ENCODE measurements at regions not wholly inside any gene's neighbourhood (a gene's known extent, or its start where the extent isn't known, plus 50 kb on each side); places are given as distances from the start of the nearest gene placed in this dataset.
"Not testable (repeated sequence)": the region's sequence is repeated elsewhere in the genome, so short reads cannot be mapped to it uniquely, and the experiment has no call there.

DNA sequence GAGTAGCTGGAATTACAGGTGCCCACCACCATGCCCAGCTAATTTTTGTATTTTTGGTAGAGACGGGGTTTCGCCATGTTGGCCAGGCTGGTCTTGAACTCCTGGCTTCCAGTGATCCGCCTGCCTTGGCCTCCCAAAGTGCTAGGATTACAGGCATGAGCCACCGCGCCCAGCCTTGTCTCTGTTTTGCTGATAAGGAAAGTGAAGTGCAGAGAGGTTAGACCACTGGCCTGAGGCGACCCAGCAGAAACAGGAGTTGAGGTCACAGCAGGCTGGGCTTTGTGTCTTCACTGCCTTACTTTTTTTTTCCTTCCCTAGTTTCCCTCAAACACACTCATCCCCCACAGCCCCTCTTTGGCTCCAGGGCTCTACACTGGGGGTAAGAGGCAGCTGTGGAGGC is 93.0 kb upstream of the CIBAR2 start:
- not testable (repeated sequence) for TF ChIP-seq ZNF740 (CRISPR knock-in tag; IDR thresholded peaks at IDR 0.05); MXI1 (IDR thresholded peaks at IDR 0.05; ENCODE audit: borderline replicate concordance, low read depth, low read length); CTCF (CRISPR knock-in tag; IDR thresholded peaks at IDR 0.05); ZFP36L1 (CRISPR knock-in tag; IDR thresholded peaks at IDR 0.05); GRHL1 (CRISPR knock-in tag; conservative IDR thresholded peaks at IDR 0.05); SNAPC5 (CRISPR knock-in tag; IDR thresholded peaks at IDR 0.05; ENCODE audit: borderline replicate concordance); FOXJ3 (CRISPR knock-in tag; IDR thresholded peaks at IDR 0.05; ENCODE audit: borderline replicate concordance); KDM5A (IDR thresholded peaks at IDR 0.05; ENCODE audit: borderline replicate concordance, low read length); TBX3 (IDR thresholded peaks at IDR 0.05; ENCODE audit: borderline replicate concordance)
- TF ChIP-seq, protein P1, sequence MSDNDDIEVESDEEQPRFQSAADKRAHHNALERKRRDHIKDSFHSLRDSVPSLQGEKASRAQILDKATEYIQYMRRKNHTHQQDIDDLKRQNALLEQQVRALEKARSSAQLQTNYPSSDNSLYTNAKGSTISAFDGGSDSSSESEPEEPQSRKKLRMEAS (IDR thresholded peaks at IDR 0.05), result not testable (repeated sequence)
